ENCODE measurements at regions not wholly inside any gene's neighbourhood (a gene's known extent, or its start where the extent isn't known, plus 50 kb on each side); places are given as distances from the start of the nearest gene placed in this dataset.

DNA sequence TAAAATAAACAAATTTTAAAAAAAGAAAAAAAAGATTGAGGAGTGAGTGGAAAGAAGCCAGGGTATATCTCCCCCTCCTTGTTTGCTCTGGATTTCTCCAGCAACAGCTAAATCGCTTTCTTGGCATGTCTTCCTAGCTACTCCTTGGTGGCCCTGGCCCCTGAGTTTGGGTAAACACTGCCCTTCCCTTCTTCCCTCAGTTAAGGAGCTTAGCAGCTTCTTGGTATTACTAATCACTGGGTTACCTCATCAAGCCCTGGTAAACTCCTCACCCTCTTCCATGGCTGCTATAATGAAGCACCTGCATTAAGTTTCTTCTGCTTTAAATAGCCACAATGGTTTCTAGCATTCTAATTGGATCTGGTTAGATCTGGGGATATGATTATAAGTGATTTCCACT lies 269.8 kb downstream of the FZD1 start:
- intact Hi-C loops (cut with DNase I): no loop called here
- Histone ChIP-seq H3K27ac (no peak overlapping the region), H3K4me1 (no peaks in the 10 kb centered on the region), H3K9me3 (peaks cover 0 to 28% (median 10%) of the 10 kb centered on the region in 12 donors), H3K4me3 (no peak overlapping the region), H3K27me3 (no peaks in the 10 kb centered on the region), H3K36me3 (no peaks in the 10 kb centered on the region)
- no peak for DNase-seq
- no peak for ATAC-seq
- WGBS, 4 donors: 75 to 90% (median 78%) methylated on average over 1 of the region's 1 CpG
- no peak for TF ChIP-seq POLR2A (IDR thresholded peaks at IDR 0.05)
- TF ChIP-seq, protein P1, sequence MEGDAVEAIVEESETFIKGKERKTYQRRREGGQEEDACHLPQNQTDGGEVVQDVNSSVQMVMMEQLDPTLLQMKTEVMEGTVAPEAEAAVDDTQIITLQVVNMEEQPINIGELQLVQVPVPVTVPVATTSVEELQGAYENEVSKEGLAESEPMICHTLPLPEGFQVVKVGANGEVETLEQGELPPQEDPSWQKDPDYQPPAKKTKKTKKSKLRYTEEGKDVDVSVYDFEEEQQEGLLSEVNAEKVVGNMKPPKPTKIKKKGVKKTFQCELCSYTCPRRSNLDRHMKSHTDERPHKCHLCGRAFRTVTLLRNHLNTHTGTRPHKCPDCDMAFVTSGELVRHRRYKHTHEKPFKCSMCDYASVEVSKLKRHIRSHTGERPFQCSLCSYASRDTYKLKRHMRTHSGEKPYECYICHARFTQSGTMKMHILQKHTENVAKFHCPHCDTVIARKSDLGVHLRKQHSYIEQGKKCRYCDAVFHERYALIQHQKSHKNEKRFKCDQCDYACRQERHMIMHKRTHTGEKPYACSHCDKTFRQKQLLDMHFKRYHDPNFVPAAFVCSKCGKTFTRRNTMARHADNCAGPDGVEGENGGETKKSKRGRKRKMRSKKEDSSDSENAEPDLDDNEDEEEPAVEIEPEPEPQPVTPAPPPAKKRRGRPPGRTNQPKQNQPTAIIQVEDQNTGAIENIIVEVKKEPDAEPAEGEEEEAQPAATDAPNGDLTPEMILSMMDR (IDR thresholded peaks at IDR 0.05): no peak

DNA sequence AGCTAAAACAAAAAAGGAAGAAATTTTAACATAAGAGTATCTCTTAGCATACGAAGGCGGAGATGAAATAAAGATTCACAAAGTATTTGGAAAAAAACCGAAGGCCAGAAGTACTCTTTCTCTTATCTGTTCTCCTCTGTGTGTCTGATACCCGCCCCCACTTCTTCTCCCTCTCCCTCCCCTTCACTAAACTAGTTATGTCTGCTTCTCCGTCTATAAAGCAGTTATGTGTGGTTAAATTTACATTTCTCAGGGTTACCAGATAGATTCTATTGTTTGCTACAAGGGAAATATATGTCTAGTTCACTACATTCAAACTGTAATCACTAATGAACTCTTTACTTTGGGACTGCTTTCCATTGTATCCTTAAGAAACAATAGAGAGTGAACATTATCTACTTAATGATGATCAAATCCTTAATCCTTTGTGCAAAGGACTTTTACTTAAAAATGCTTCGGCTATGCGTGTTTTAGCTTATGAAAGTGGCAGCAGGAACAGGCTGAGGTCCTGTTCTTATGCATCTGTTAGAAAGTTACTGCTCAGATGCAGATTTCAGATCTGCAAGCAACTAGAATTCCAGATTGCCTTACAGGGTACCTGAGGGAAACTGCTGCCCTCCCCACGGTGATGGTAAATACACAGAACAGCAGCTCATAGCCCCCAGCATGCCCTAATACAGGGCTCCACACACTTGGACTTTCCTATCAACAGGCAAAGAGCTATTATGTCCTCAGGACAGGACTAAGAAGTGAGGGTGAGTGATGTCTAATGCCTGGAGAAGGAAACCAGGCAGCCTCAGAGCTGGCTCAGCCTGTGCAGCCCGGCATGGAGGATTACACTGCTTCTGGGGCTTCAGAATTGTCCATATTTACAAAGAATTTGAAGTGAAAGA lies 273.3 kb downstream of the FZD1 start:
- WGBS, 4 donors: 68 to 72% (median 70%) methylated on average over 9 of the region's 9 CpGs
- intact Hi-C loops (cut with DNase I): no loop called here

DNA sequence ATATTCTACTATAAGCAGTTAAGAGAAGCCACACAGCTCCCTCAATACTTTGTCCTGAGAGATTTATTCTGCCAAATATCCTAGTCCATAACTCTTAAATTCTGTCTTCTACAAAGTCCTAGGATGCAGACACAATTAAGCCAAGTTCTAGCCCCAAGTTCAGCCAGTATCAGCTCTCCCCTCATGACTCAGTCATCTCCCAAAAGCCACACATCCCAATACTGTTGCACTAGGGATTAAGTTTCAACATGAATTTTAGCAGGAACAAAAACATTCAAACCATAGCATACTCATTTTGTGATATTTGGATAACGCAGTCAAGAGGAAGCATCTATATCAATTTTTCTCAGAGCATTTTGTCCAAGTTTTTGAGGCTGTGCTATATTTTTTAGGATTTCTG lies 277.4 kb downstream of the FZD1 start:
- Histone ChIP-seq H3K27ac (no peak overlapping the region), H3K9me3 (no peaks in the 10 kb centered on the region), H3K4me3 (no peak overlapping the region), H3K4me1 (no peaks in the 10 kb centered on the region), H3K27me3 (no peaks in the 10 kb centered on the region), H3K36me3 (no peaks in the 10 kb centered on the region)
- 68 to 89% (median 80%) methylated on average over 1 of the region's 1 CpG for WGBS, 4 donors
- intact Hi-C loops (cut with DNase I): no loop called here
- no peak for DNase-seq
- TF ChIP-seq POLR2A (IDR thresholded peaks at IDR 0.05): no peak
- TF ChIP-seq, protein P1 (IDR thresholded peaks at IDR 0.05): no peak
- no peak for ATAC-seq

More for the DNA sequence above, 273.3 kb downstream of the FZD1 start:
- no peaks in the 10 kb centered on the region for H3K4me1 ChIP-seq
- H3K4me3 ChIP-seq: no peak overlapping the region
- H3K9me3 ChIP-seq: peaks cover 0 to 3% (median 0%) of the 10 kb centered on the region in 12 donors
- DNase-seq (no peak), ATAC-seq (no peak)
- no peaks in the 10 kb centered on the region for H3K27me3 ChIP-seq
- H3K27ac ChIP-seq: no peak overlapping the region
- H3K36me3 ChIP-seq: no peaks in the 10 kb centered on the region
- TF ChIP-seq, protein P1 (IDR thresholded peaks at IDR 0.05): no peak
- TF ChIP-seq POLR2A (IDR thresholded peaks at IDR 0.05): no peak

DNA sequence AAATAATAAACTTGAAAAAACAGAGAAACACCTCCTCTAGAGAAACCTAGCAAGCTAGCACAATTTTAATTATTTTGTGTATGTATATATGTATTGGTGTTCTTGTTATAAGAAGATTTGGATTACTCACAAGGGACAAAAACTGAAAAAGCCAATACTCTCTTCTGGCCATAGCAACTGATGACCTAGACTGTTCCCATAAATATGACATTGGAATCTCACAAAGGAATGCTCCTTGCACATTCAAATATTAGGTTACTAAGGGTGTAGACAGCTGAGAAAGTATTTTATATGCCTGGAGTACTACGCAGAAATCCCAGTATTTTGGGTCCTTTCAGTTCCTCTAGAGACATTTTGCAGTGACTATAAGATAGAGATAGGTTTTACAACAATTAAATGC lies 279.4 kb downstream of the FZD1 start:
- DNase-seq (no peak), ATAC-seq (no peak)
- no peak overlapping the region for H3K4me3 ChIP-seq
- H3K27me3 ChIP-seq: no peaks in the 10 kb centered on the region
- no peaks in the 10 kb centered on the region for H3K36me3 ChIP-seq
- intact Hi-C loops (cut with DNase I): no loop called here
- H3K27ac ChIP-seq: no peak overlapping the region
- H3K9me3 ChIP-seq: no peaks in the 10 kb centered on the region
- no peaks in the 10 kb centered on the region for H3K4me1 ChIP-seq
- no peak for TF ChIP-seq POLR2A (IDR thresholded peaks at IDR 0.05)
- TF ChIP-seq, protein P1 (IDR thresholded peaks at IDR 0.05): no peak
- WGBS, 4 donors: 79 to 91% (median 87%) methylated on average over 1 of the region's 1 CpG
